ENCODE measurements at regions not wholly inside any gene's neighbourhood (a gene's known extent, or its start where the extent isn't known, plus 50 kb on each side); places are given as distances from the start of the nearest gene placed in this dataset.

GRCh38 chr5:30034870-30035269, 1158.6 kb upstream of the CDH6 start:
- BruUV-seq (replicated peaks): no TSS peak
- intact Hi-C loops (cut with micrococcal nuclease; ENCODE audit: unreplicated experiment): no loop called here
- TF ChIP-seq CTCF (conservative IDR thresholded peaks at IDR 0.05; ENCODE audit: low read length) (no peak), EZH2phosphoT487 (IDR thresholded peaks at IDR 0.05; ENCODE audit: borderline replicate concordance, low read depth, low read length) (no peak)

DNA sequence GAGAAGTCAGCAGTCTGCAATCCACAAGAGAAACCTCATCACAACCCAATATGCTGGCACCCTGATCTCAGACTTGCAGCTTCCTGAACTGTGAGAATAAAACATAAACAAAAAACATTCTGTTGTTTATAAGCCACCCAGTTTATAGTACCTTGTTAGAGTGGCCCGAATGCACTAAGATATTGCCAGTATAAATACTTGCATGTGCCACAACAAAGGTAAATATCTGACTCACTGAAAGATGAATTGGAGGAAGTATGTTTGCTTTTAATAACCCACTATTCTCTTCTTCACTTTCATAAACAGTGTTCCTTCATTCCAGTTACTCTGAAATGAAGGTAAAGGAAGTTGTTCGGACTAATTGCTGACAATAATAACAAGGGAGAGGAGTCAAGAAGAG, 1163.4 kb upstream of the CDH6 start:
- no peak for TF ChIP-seq CTCF (conservative IDR thresholded peaks at IDR 0.05; ENCODE audit: low read length)
- no peak for TF ChIP-seq EZH2phosphoT487 (IDR thresholded peaks at IDR 0.05; ENCODE audit: borderline replicate concordance, low read depth, low read length)
- no peaks in the 10 kb centered on the region for H3K4me1 ChIP-seq (ENCODE audit: insufficient read depth, low read length, poor library complexity, severe bottlenecking)
- intact Hi-C loops (cut with micrococcal nuclease; ENCODE audit: unreplicated experiment): no loop called here
- H3K79me2 ChIP-seq (ENCODE audit: insufficient read depth, low read depth, low read length): no peaks in the 10 kb centered on the region
- no peak overlapping the region for H2AFZ ChIP-seq (ENCODE audit: low read length)
- H3K4me2 ChIP-seq (ENCODE audit: low read length): no peak overlapping the region
- POLR2A ChIA-PET: no interaction called here
- CTCF ChIA-PET (ENCODE audit: unreplicated experiment): no interaction called here
- no peaks in the 10 kb centered on the region for H3K36me3 ChIP-seq (ENCODE audit: insufficient read depth, low read length)
- H4K20me1 ChIP-seq (ENCODE audit: insufficient read depth, low read length): no peaks in the 10 kb centered on the region
- no peaks in the 10 kb centered on the region for H3K9me2 ChIP-seq (ENCODE audit: insufficient read depth, low read length)
- no TSS peak for BruUV-seq (replicated peaks)
- H3K9me3 ChIP-seq (ENCODE audit: low read length): 0 out of 2 replicates have a peak, but pooled peaks cover 4% of the 10 kb centered on the region
- no peak overlapping the region for H3K4me3 ChIP-seq (ENCODE audit: low read depth, low read length, poor library complexity, severe bottlenecking)
- H3K27ac ChIP-seq (ENCODE audit: low read depth, low read length, poor library complexity, severe bottlenecking): no peak overlapping the region
- no peak for DNase-seq (ENCODE audit: low spot score)

More at GRCh38 chr5:30034870-30035269, 1158.6 kb upstream of the CDH6 start:
- CTCF ChIA-PET (ENCODE audit: unreplicated experiment): no interaction called here
- H3K4me2 ChIP-seq (ENCODE audit: low read length): no peak overlapping the region
- H3K9me3 ChIP-seq (ENCODE audit: low read length): 0 out of 2 replicates have a peak, but pooled peaks cover 4% of the 10 kb centered on the region
- H3K79me2 ChIP-seq (ENCODE audit: insufficient read depth, low read depth, low read length): no peaks in the 10 kb centered on the region
- no peak overlapping the region for H2AFZ ChIP-seq (ENCODE audit: low read length)
- DNase-seq (ENCODE audit: low spot score): no peak
- H3K27ac ChIP-seq (ENCODE audit: low read depth, low read length, poor library complexity, severe bottlenecking): no peak overlapping the region
- POLR2A ChIA-PET: no interaction called here
- no peak overlapping the region for H3K4me3 ChIP-seq (ENCODE audit: low read depth, low read length, poor library complexity, severe bottlenecking)
- no peaks in the 10 kb centered on the region for H3K4me1 ChIP-seq (ENCODE audit: insufficient read depth, low read length, poor library complexity, severe bottlenecking)
- no peaks in the 10 kb centered on the region for H3K9me2 ChIP-seq (ENCODE audit: insufficient read depth, low read length)
- no peaks in the 10 kb centered on the region for H4K20me1 ChIP-seq (ENCODE audit: insufficient read depth, low read length)
- no peaks in the 10 kb centered on the region for H3K36me3 ChIP-seq (ENCODE audit: insufficient read depth, low read length)

DNA sequence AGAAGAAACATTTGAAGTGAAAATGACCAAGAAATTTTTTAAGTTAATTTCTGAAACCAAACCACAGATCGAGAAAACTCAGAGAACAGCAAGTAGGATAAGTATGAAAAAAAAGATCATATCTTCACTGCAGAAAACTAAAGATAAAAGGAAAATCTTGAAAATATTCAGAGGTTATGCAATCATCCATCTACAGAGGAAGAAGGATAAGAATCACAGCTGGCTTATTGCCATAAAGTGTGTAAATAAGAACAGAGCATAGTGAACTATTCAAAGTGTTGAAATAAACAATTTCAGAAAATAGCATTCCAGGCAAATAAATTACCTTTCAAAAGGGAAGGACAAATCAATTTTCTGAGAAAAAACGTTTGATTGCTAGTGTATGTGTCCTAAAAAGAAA, 1191.7 kb upstream of the CDH6 start:
- no TSS peak for BruUV-seq (replicated peaks)
- Histone ChIP-seq H3K79me2 (ENCODE audit: insufficient read depth, low read depth, low read length) (no peaks in the 10 kb centered on the region), H3K36me3 (ENCODE audit: insufficient read depth, low read length) (no peaks in the 10 kb centered on the region), H2AFZ (ENCODE audit: low read length) (no peak overlapping the region), H4K20me1 (ENCODE audit: insufficient read depth, low read length) (no peaks in the 10 kb centered on the region), H3K4me2 (ENCODE audit: low read length) (no peak overlapping the region), H3K4me3 (ENCODE audit: low read depth, low read length, poor library complexity, severe bottlenecking) (no peak overlapping the region), H3K9me3 (ENCODE audit: low read length) (no peaks in the 10 kb centered on the region), H3K4me1 (ENCODE audit: insufficient read depth, low read length, poor library complexity, severe bottlenecking) (no peaks in the 10 kb centered on the region), H3K27ac (ENCODE audit: low read depth, low read length, poor library complexity, severe bottlenecking) (no peak overlapping the region), H3K9me2 (ENCODE audit: insufficient read depth, low read length) (no peaks in the 10 kb centered on the region)
- TF ChIP-seq EZH2phosphoT487 (IDR thresholded peaks at IDR 0.05; ENCODE audit: borderline replicate concordance, low read depth, low read length) (no peak), CTCF (conservative IDR thresholded peaks at IDR 0.05; ENCODE audit: low read length) (no peak)
- intact Hi-C loops (cut with micrococcal nuclease; ENCODE audit: unreplicated experiment): no loop called here
- CTCF ChIA-PET (ENCODE audit: unreplicated experiment): no interaction called here
- POLR2A ChIA-PET: interaction anchor here (0.6 kb wide), 1 partner anchor 17 kb away, joined by 3 read pairs; no protein-coding TSS in a partner anchor
- no peak for DNase-seq (ENCODE audit: low spot score)

Measured in OCI-LY7 (cell line).